Upper lobe of left lung (tissue), 6 donors: ENCODE measurements at regions not wholly inside any gene's neighbourhood (a gene's known extent, or its start where the extent isn't known, plus 50 kb on each side); places are given as distances from the start of the nearest gene placed in this dataset.

ENCODE experiments used
- ATAC-seq, 2 donors: fragments of 200-7000 bp; cut with Tn5 transposase; one replicate each; pipeline ENCODE4 v1.9.1; 2022; ENCODE audit warnings: mild to moderate bottlenecking in 2 of 2, moderate library complexity in 2 of 2; ENCODE audit not compliant: low FRiP score in 2 of 2
- DNase-seq, 2 donors: peaks; one replicate each; pipeline ENCODE4 v3.0.0-alpha.2; 2019 to 2020
- H3K27ac ChIP-seq, 4 donors: fragments of 200-600 bp; sonication (generic); one replicate each; pipeline ENCODE4 v1.5.1; 2016 to 2019
- H3K27me3 ChIP-seq, 4 donors: fragments of 200-600 bp; sonication (generic); one replicate each; pipeline ENCODE4 v1.5.1; 2017 to 2019
- H3K36me3 ChIP-seq, 4 donors: fragments of 200-600 bp; sonication (generic); one replicate each; pipeline ENCODE4 v1.5.1; 2016 to 2019
- H3K4me1 ChIP-seq, 4 donors: fragments of 200-600 bp; sonication (generic); one replicate each; pipeline ENCODE4 v1.5.1; 2018 to 2019
- H3K4me3 ChIP-seq, 4 donors: fragments of 200-600 bp; sonication (generic); one replicate each; pipeline ENCODE4 v1.5.1; 2017 to 2019; ENCODE audit warnings: mild to moderate bottlenecking in 2 of 4, moderate library complexity in 1 of 4
- H3K9me3 ChIP-seq, 4 donors: fragments of 200-600 bp; sonication (generic); one replicate each; pipeline ENCODE4 v1.5.1; 2018 to 2019
- CTCF ChIP-seq, 6 experiments: fragments of 450-650 bp in 4 of 6; fragments of 200-600 bp in 2 of 6; sonication (generic) in 2 of 6; IDR thresholded peaks; one replicate each; pipeline ENCODE4 v1.5.1; 2016 to 2019; ENCODE audit warnings: antibody characterized with exemption in 6 of 6
- EP300 ChIP-seq, 4 donors: sonication (generic); formaldehyde crosslinking; IDR thresholded peaks; one replicate each; pipeline ENCODE4 v1.5.1; 2017; ENCODE audit warnings: antibody characterized with exemption in 4 of 4, control low read depth in 2 of 4
- POLR2A ChIP-seq, 4 donors: fragments of 450-650 bp; IDR thresholded peaks; one replicate each; pipeline ENCODE4 v1.5.1; 2016 to 2017; ENCODE audit warnings: antibody characterized with exemption in 4 of 4, mild to moderate bottlenecking in 2 of 4
- POLR2AphosphoS5 ChIP-seq, 2 donors: sonication (generic); formaldehyde crosslinking; IDR thresholded peaks; one replicate each; pipeline ENCODE4 v1.5.1; 2017; ENCODE audit warnings: antibody characterized with exemption in 2 of 2
- WGBS, 2 donors: methylation state at CpG; one replicate each; pipeline ENCODE4 v1.1.5; 2017 to 2018; 5-methylcytosine and 5-hydroxymethylcytosine counted together
- donor health status: DM: no; HTN: no; CAD: no; lungs with moderate emphysema.
- donor health status: DM: no; HTN: yes; CAD: no; lungs with severe emphysema.

DNA sequence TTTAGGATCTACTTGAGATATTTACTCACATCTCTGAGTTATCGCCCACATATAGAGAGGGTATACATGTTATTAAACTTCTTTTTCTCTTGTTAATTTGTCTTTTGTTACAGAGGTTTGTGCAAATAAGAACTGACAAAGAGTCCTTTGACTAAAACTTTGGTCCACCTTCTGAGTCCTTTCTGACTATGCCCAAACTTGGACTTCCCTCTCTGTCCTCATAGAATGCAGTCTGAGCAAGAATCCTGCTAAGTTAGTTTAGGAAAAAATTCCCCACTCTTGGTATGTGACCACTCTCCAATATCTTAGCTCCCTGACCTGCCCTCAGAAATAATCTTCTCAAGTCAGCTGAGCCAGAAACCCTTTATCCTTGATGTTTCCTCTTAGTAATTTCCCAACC is 257.5 kb upstream of the REG3G start:
- no peak for DNase-seq
- Histone ChIP-seq H3K4me1 (no peaks in the 10 kb centered on the region), H3K27ac (no peak overlapping the region), H3K4me3 (no peak overlapping the region), H3K36me3 (no peaks in the 10 kb centered on the region), H3K9me3 (no peaks in the 10 kb centered on the region), H3K27me3 (no peaks in the 10 kb centered on the region)
- no peak for ATAC-seq
- TF ChIP-seq POLR2A (IDR thresholded peaks at IDR 0.05) (no peak), EP300 (IDR thresholded peaks at IDR 0.05) (no peak), CTCF (IDR thresholded peaks at IDR 0.05) (no peak), POLR2AphosphoS5 (IDR thresholded peaks at IDR 0.05) (no peak)
- 57 to 71% methylated on average over 1 of the region's 1 CpG for WGBS, 2 donors

DNA sequence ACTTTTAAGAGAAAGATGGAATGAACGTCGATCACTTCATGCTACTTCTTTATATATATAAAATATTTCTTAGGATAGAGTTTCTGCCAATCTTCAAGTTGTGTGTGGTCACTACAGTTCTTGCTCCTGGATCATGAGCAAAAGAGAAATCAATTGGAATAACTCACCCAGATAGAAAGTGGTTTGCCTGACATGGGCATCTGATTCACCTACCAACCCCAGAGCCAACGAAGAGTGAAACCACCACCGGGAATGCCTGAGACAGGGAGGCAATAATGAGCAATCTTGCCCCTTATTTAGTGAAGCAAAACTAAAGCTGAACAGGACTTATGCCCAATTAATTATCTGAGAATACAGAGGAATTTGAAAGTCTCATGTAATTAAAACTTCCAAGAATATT is 250.2 kb upstream of the REG3G start:
- no peaks in the 10 kb centered on the region for H3K4me1 ChIP-seq
- H3K36me3 ChIP-seq, result no peaks in the 10 kb centered on the region
- TF ChIP-seq CTCF (IDR thresholded peaks at IDR 0.05), result no peak
- TF ChIP-seq EP300 (IDR thresholded peaks at IDR 0.05), result no peak
- no peak for TF ChIP-seq POLR2AphosphoS5 (IDR thresholded peaks at IDR 0.05)
- TF ChIP-seq POLR2A (IDR thresholded peaks at IDR 0.05), result no peak
- DNase-seq (no peak), ATAC-seq (no peak)
- peaks cover 0 to 7% (median 0%) of the 10 kb centered on the region in 4 donors for H3K9me3 ChIP-seq
- H3K27me3 ChIP-seq, result no peaks in the 10 kb centered on the region
- no peak overlapping the region for H3K27ac ChIP-seq
- no peak overlapping the region for H3K4me3 ChIP-seq
- 90 to 95% methylated on average over 4 of the region's 4 CpGs for WGBS, 2 donors

GRCh38 chr2:78778756-78779510 is 246.6 kb upstream of the REG3G start:
- Histone ChIP-seq H3K27ac (no peak overlapping the region), H3K4me1 (no peaks in the 10 kb centered on the region), H3K27me3 (no peaks in the 10 kb centered on the region), H3K9me3 (peaks cover 0 to 7% (median 0%) of the 10 kb centered on the region in 4 donors), H3K36me3 (no peaks in the 10 kb centered on the region), H3K4me3 (no peak overlapping the region)
- ATAC-seq (no peak), DNase-seq (peak in 1 of 2 donors; percentile 68)
- TF ChIP-seq EP300 (IDR thresholded peaks at IDR 0.05) (no peak), CTCF (IDR thresholded peaks at IDR 0.05) (no peak), POLR2AphosphoS5 (IDR thresholded peaks at IDR 0.05) (no peak), POLR2A (IDR thresholded peaks at IDR 0.05) (no peak)
- WGBS, 2 donors, result 93% methylated on average over 47 to 64 of the region's 69 CpGs

DNA sequence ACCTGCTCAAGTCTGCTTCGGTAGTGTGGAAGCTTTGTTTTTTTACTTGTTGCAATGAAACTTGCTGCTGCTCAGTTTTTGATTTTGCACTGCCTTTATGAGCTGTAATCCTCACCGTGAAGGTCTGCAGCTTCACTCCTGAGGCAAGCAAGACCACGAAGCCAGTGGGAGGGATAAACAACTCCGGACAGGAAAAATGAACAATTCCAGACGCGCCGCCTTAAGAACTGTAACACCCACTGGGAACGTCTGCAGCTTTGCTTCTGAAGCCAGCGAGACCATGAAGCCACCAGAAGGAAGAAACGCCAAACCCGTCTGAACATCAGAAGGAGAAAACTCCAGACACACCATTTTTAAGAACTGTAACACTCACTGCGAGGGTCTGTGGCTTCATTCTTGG is 245.7 kb upstream of the REG3G start:
- no peak for ATAC-seq
- Histone ChIP-seq H3K9me3 (peaks cover 0 to 7% (median 0%) of the 10 kb centered on the region in 4 donors), H3K4me3 (no peak overlapping the region), H3K27ac (no peak overlapping the region), H3K27me3 (no peaks in the 10 kb centered on the region), H3K36me3 (no peaks in the 10 kb centered on the region), H3K4me1 (no peaks in the 10 kb centered on the region)
- DNase-seq, result no peak
- 73 to 87% methylated on average over 12 of the region's 12 CpGs for WGBS, 2 donors
- TF ChIP-seq POLR2A (IDR thresholded peaks at IDR 0.05) (no peak), EP300 (IDR thresholded peaks at IDR 0.05) (no peak), POLR2AphosphoS5 (IDR thresholded peaks at IDR 0.05) (no peak), CTCF (IDR thresholded peaks at IDR 0.05) (no peak)

- 49 to 55% methylated on average over 5 of the region's 5 CpGs for WGBS, 2 donors
- H3K27me3 ChIP-seq, result no peaks in the 10 kb centered on the region
- no peak for DNase-seq
- no peak for ATAC-seq
- no peak overlapping the region for H3K27ac ChIP-seq
- no peaks in the 10 kb centered on the region for H3K36me3 ChIP-seq
- H3K4me1 ChIP-seq, result no peaks in the 10 kb centered on the region
- no peak overlapping the region for H3K4me3 ChIP-seq
- TF ChIP-seq CTCF (IDR thresholded peaks at IDR 0.05), result no peak
- no peak for TF ChIP-seq POLR2A (IDR thresholded peaks at IDR 0.05)
- no peak for TF ChIP-seq POLR2AphosphoS5 (IDR thresholded peaks at IDR 0.05)
- no peak for TF ChIP-seq EP300 (IDR thresholded peaks at IDR 0.05)
- peaks cover 0 to 7% (median 0%) of the 10 kb centered on the region in 4 donors for H3K9me3 ChIP-seq
These were observed 245.2 kb upstream of the REG3G start for GRCh38 chr2:78780256-78780655.
